ENCODE measurements at regions not wholly inside any gene's neighbourhood (a gene's known extent, or its start where the extent isn't known, plus 50 kb on each side); places are given as distances from the start of the nearest gene placed in this dataset.

DNA sequence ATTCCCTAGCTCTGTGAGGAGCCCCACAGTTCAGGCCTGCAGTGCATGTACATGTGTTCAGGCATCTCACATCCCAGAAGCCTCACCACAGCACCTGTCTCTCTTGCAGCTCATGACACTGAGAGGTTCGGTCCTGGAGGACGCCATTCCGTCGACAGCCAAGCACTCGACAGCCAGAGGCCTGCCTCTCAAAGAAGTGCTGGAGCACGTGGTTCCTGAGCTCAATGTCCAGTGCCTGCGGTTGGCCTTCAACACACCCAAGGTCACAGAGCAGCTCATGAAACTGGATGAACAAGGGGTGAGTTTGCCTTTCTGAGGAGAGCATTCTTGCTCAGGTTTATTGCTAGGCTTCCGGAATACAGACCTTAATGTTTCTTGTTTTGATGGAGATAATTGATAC lies 308.3 kb upstream of the RGS6 start:
- Histone ChIP-seq H3F3A (ENCODE audit: low read length, unreplicated experiment) (no peaks in the 10 kb centered on the region), H4K20me1 (ENCODE audit: low read length) (0 out of 2 replicates have a peak, but pooled peaks cover 3% of the 10 kb centered on the region), H2AFZ (ENCODE audit: low read length) (no peak overlapping the region), H3K9ac (ENCODE audit: low read length) (no peak overlapping the region), H3K79me2 (ENCODE audit: low read length) (no peaks in the 10 kb centered on the region), H3K9me3 (ENCODE audit: low read length) (no peaks in the 10 kb centered on the region), H3K4me1 (ENCODE audit: insufficient read depth, low read length) (peaks cover 27% of the 10 kb centered on the region), H3K4me3 (ENCODE audit: low read length) (no peak overlapping the region), H3K36me3 (ENCODE audit: low read depth, low read length) (peaks cover 15% of the 10 kb centered on the region), H3K27ac (ENCODE audit: low read length) (no peak overlapping the region), H3K4me2 (ENCODE audit: low read length) (no peak overlapping the region), H3K9me2 (replicated peaks; ENCODE audit: low read length) (no peaks in the 10 kb centered on the region), H3K27me3 (ENCODE audit: low read length) (no peaks in the 10 kb centered on the region)
- ChIA-PET CTCF (no interaction called here), POLR2A (ENCODE audit: unreplicated experiment) (no interaction called here)
- DNase-seq, result no peak
- no peak for ATAC-seq
- no TSS peak for BruUV-seq (replicated peaks)
- intact Hi-C loops (cut with micrococcal nuclease), result no loop called here
- TF ChIP-seq, protein P1, sequence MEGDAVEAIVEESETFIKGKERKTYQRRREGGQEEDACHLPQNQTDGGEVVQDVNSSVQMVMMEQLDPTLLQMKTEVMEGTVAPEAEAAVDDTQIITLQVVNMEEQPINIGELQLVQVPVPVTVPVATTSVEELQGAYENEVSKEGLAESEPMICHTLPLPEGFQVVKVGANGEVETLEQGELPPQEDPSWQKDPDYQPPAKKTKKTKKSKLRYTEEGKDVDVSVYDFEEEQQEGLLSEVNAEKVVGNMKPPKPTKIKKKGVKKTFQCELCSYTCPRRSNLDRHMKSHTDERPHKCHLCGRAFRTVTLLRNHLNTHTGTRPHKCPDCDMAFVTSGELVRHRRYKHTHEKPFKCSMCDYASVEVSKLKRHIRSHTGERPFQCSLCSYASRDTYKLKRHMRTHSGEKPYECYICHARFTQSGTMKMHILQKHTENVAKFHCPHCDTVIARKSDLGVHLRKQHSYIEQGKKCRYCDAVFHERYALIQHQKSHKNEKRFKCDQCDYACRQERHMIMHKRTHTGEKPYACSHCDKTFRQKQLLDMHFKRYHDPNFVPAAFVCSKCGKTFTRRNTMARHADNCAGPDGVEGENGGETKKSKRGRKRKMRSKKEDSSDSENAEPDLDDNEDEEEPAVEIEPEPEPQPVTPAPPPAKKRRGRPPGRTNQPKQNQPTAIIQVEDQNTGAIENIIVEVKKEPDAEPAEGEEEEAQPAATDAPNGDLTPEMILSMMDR (conservative IDR thresholded peaks at IDR 0.05; ENCODE audit: low read depth, low read length), result no peak
- no peak for TF ChIP-seq EZH2phosphoT487 (IDR thresholded peaks at IDR 0.05; ENCODE audit: borderline replicate concordance, low read length)
- no peak for TF ChIP-seq EZH2 (IDR thresholded peaks at IDR 0.05; ENCODE audit: low read length, unreplicated experiment)

DNA sequence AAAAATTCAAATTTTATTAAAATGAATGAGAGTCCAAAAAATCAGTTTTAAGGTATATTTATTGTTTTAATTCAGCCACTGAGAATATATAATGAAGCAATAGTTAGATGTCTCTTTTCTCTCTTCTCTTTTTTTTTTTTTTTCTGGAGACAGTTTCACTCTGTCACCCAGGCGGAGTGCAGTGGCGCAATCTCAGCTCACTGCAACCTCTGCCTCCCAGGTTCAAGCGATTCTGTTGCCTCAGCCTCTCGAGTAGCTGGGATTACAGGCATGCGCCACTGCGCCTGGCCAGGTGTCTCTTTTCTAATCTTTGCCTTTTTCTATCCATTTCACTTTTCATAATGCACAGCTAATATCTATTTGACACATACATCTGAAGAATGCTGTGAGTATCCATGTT lies 307.1 kb upstream of the RGS6 start:
- ChIA-PET CTCF (no interaction called here), POLR2A (ENCODE audit: unreplicated experiment) (no interaction called here)
- ATAC-seq, result no peak
- H3K36me3 ChIP-seq (ENCODE audit: low read depth, low read length), result peaks cover 8% of the 10 kb centered on the region; the same call in 1 of the 2 replicates
- H3F3A ChIP-seq (ENCODE audit: low read length, unreplicated experiment), result no peaks in the 10 kb centered on the region
- no peak overlapping the region for H3K4me2 ChIP-seq (ENCODE audit: low read length)
- H3K4me1 ChIP-seq (ENCODE audit: insufficient read depth, low read length), result peaks cover 31% of the 10 kb centered on the region
- no peak overlapping the region for H2AFZ ChIP-seq (ENCODE audit: low read length)
- no peaks in the 10 kb centered on the region for H3K9me2 ChIP-seq (replicated peaks; ENCODE audit: low read length)
- intact Hi-C loops (cut with micrococcal nuclease), result loop anchor here (5.0 kb wide), 1 partner anchor 48 kb away; no protein-coding TSS in a partner anchor
- BruUV-seq (replicated peaks), result no TSS peak
- 0 out of 2 replicates have a peak, but pooled peaks cover 3% of the 10 kb centered on the region for H4K20me1 ChIP-seq (ENCODE audit: low read length)
- DNase-seq, result no peak
- TF ChIP-seq EZH2phosphoT487 (IDR thresholded peaks at IDR 0.05; ENCODE audit: borderline replicate concordance, low read length), result no peak
- TF ChIP-seq, protein P1 (conservative IDR thresholded peaks at IDR 0.05; ENCODE audit: low read depth, low read length), result no peak
- TF ChIP-seq EZH2 (IDR thresholded peaks at IDR 0.05; ENCODE audit: low read length, unreplicated experiment), result no peak
- no peaks in the 10 kb centered on the region for H3K9me3 ChIP-seq (ENCODE audit: low read length)
- H3K27me3 ChIP-seq (ENCODE audit: low read length), result no peaks in the 10 kb centered on the region
- no peaks in the 10 kb centered on the region for H3K79me2 ChIP-seq (ENCODE audit: low read length)
- H3K9ac ChIP-seq (ENCODE audit: low read length), result no peak overlapping the region
- H3K27ac ChIP-seq (ENCODE audit: low read length), result no peak overlapping the region
- no peak overlapping the region for H3K4me3 ChIP-seq (ENCODE audit: low read length)

DNA sequence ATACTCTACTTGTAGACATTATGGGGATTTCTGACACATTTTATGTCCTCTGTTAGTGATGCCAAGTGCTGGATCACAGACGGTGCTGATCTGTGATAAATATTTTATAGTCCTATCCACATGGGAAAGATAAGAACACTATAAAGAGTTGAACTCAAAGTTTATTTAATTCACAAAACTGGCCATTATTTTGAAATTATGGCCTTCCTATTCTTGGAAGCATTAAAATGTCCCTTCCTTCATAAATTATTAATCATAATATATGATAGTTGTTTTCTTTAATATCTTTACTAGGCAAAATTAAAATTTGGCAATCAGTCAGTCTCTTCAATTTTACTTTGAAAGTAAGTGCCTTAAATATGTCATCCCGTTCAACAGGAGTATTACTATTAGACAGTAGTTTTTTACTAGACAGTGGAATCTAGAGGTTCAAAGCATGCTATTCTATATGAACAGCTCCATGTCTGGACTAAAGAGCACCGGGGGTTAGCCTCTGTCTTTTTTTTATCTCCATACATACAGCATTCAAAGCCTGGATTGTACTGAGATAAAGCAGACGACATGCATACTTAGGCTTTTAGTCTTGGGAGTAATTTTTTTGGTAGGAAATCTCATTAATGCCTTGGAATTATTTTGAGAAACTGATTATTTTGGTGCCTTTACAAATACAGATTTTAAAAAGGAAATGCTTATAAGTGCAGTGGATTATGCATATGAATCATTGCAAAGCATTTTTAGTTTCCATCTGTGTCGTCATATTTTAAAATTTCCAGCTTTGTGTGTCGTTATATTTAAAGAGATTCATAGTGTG lies 306.1 kb upstream of the RGS6 start:
- peaks cover 23% of the 10 kb centered on the region for H3K4me1 ChIP-seq (ENCODE audit: insufficient read depth, low read length)
- CTCF ChIA-PET, result interaction anchor here (0.6 kb wide), 1 partner anchor 230 kb away, joined by 5 read pairs; no protein-coding TSS in a partner anchor
- no peaks in the 10 kb centered on the region for H3K79me2 ChIP-seq (ENCODE audit: low read length)
- H4K20me1 ChIP-seq (ENCODE audit: low read length), result no peaks in the 10 kb centered on the region
- POLR2A ChIA-PET (ENCODE audit: unreplicated experiment), result no interaction called here
- no peaks in the 10 kb centered on the region for H3K27me3 ChIP-seq (ENCODE audit: low read length)
- H3K9me3 ChIP-seq (ENCODE audit: low read length), result no peaks in the 10 kb centered on the region
- BruUV-seq (replicated peaks), result no TSS peak
- no peak overlapping the region for H3K9ac ChIP-seq (ENCODE audit: low read length)
- DNase-seq, result no peak
- peaks cover 9% of the 10 kb centered on the region for H3K36me3 ChIP-seq (ENCODE audit: low read depth, low read length)
- no peaks in the 10 kb centered on the region for H3F3A ChIP-seq (ENCODE audit: low read length, unreplicated experiment)
- H3K4me2 ChIP-seq (ENCODE audit: low read length), result no peak overlapping the region
- no peak for TF ChIP-seq EZH2phosphoT487 (IDR thresholded peaks at IDR 0.05; ENCODE audit: borderline replicate concordance, low read length)
- TF ChIP-seq, protein P1 (conservative IDR thresholded peaks at IDR 0.05; ENCODE audit: low read depth, low read length), result no peak
- no peak for TF ChIP-seq EZH2 (IDR thresholded peaks at IDR 0.05; ENCODE audit: low read length, unreplicated experiment)
- H3K9me2 ChIP-seq (replicated peaks; ENCODE audit: low read length), result no peaks in the 10 kb centered on the region
- ATAC-seq, result no peak
- intact Hi-C loops (cut with micrococcal nuclease), result loop anchor here (5.0 kb wide), 1 partner anchor 49 kb away; no protein-coding TSS in a partner anchor
- no peak overlapping the region for H3K27ac ChIP-seq (ENCODE audit: low read length)
- H2AFZ ChIP-seq (ENCODE audit: low read length), result no peak overlapping the region
- no peak overlapping the region for H3K4me3 ChIP-seq (ENCODE audit: low read length)
